ENCODE measurements at regions not wholly inside any gene's neighbourhood (a gene's known extent, or its start where the extent isn't known, plus 50 kb on each side); places are given as distances from the start of the nearest gene placed in this dataset.

- H3K27ac ChIP-seq: no peak overlapping the region
- TF ChIP-seq, protein P1, sequence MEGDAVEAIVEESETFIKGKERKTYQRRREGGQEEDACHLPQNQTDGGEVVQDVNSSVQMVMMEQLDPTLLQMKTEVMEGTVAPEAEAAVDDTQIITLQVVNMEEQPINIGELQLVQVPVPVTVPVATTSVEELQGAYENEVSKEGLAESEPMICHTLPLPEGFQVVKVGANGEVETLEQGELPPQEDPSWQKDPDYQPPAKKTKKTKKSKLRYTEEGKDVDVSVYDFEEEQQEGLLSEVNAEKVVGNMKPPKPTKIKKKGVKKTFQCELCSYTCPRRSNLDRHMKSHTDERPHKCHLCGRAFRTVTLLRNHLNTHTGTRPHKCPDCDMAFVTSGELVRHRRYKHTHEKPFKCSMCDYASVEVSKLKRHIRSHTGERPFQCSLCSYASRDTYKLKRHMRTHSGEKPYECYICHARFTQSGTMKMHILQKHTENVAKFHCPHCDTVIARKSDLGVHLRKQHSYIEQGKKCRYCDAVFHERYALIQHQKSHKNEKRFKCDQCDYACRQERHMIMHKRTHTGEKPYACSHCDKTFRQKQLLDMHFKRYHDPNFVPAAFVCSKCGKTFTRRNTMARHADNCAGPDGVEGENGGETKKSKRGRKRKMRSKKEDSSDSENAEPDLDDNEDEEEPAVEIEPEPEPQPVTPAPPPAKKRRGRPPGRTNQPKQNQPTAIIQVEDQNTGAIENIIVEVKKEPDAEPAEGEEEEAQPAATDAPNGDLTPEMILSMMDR (IDR thresholded peaks at IDR 0.05): no peak
- no peak for TF ChIP-seq ZFX (IDR thresholded peaks at IDR 0.05; ENCODE audit: borderline replicate concordance)
These were observed 475.8 kb downstream of the NLGN4X start for GRCh38 chrX:5752831-5753230.

- TF ChIP-seq ZFX (IDR thresholded peaks at IDR 0.05; ENCODE audit: borderline replicate concordance): no peak
- no peak overlapping the region for H3K27ac ChIP-seq
These were observed 480.0 kb downstream of the NLGN4X start for GRCh38 chrX:5748586-5749150.

GRCh38 chrX:5746231-5746630, 482.4 kb downstream of the NLGN4X start:
- H3K27ac ChIP-seq: no peak overlapping the region
- TF ChIP-seq ZFX (IDR thresholded peaks at IDR 0.05; ENCODE audit: borderline replicate concordance): no peak
- TF ChIP-seq, protein P1 (IDR thresholded peaks at IDR 0.05): no peak

- TF ChIP-seq, protein P1 (IDR thresholded peaks at IDR 0.05): no peak
- no peak for TF ChIP-seq ZFX (IDR thresholded peaks at IDR 0.05; ENCODE audit: borderline replicate concordance)
These were observed 495.2 kb downstream of the NLGN4X start for GRCh38 chrX:5733501-5733900.

DNA sequence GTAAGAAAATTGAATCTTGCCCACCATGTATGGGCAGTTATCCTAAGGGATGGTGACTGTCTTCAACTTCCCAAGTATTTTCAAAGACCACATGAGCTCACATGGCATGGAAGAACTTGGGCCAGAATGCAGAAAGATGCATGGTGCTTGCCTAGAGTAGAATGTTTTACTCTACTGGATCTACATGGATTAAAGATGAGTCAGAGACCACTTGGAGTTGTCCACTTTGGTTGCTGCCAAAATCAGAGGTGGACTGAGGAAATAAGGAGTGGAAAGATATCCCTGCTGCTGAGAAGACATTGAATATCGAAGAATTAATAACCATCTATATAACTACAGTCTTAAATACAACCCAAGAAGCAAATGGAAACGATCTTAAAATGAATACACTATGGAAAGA, 498.1 kb downstream of the NLGN4X start:
- TF ChIP-seq, protein P1 (IDR thresholded peaks at IDR 0.05): no peak
- no peak for TF ChIP-seq ZFX (IDR thresholded peaks at IDR 0.05; ENCODE audit: borderline replicate concordance)
- H3K27ac ChIP-seq: no peak overlapping the region

More at GRCh38 chrX:5733501-5733900, 495.2 kb downstream of the NLGN4X start:
- H3K27ac ChIP-seq: no peak overlapping the region

- TF ChIP-seq, protein P1 (IDR thresholded peaks at IDR 0.05): no peak
These were observed 502.4 kb downstream of the NLGN4X start for GRCh38 chrX:5726224-5726623.

GRCh38 chrX:5724123-5724522, 504.5 kb downstream of the NLGN4X start:
- no peak overlapping the region for H3K27ac ChIP-seq
- TF ChIP-seq ZFX (IDR thresholded peaks at IDR 0.05; ENCODE audit: borderline replicate concordance): no peak
- TF ChIP-seq, protein P1 (IDR thresholded peaks at IDR 0.05): no peak

More at GRCh38 chrX:5726224-5726623, 502.4 kb downstream of the NLGN4X start:
- no peak overlapping the region for H3K27ac ChIP-seq

DNA sequence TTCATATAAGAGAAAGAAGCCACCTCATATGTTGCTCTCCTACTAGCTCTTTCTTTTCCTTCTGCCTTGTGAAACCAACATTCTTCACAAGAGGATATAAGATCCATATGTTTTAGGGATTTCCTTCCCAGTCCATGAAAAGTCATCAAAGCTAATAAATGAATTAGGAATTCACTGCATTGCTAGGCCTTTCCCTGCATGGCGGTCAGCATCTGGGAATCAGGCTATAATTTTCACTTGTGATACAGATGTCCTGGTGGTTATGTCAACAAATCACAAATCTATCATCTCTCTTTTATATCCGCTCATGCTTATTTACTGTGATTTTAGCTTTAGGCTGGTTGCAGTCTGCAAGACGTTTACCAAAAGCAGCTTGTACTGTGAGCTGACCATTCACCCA, 510.0 kb downstream of the NLGN4X start:
- no peak overlapping the region for H3K27ac ChIP-seq
- no peak for TF ChIP-seq ZFX (IDR thresholded peaks at IDR 0.05; ENCODE audit: borderline replicate concordance)
- TF ChIP-seq, protein P1 (IDR thresholded peaks at IDR 0.05): no peak
